Activated naive CD8-positive, alpha-beta T cell treated with anti-CD3 and anti-CD28 coated beads, Interleukin-2, amount 10 ng/mL, durations not matched to agents 7 days and 5 days (primary cell): ENCODE measurements at regions not wholly inside any gene's neighbourhood (a gene's known extent, or its start where the extent isn't known, plus 50 kb on each side); places are given as distances from the start of the nearest gene placed in this dataset.

ENCODE experiments used
- ATAC-seq: fragments of 150-1000 bp; cut with Tn5 transposase; one replicate; pipeline ENCODE4 v1.10.0; 2021; ENCODE audit warnings: low read depth, moderate library complexity
- POLR2A ChIA-PET: fragments of 350-600 bp; sonication (Branson Sonifier 250); formaldehyde crosslinking; loops from one replicate; lab custom pipeline; 2021; ENCODE audit warnings: antibody characterized with exemption; lab: Charles Lee
- DNase-seq: peaks from one replicate; pipeline ENCODE4 v3.0.0; 2021
- H3K27ac Mint-ChIP-seq: one replicate; pipeline ENCODE4 v1.8.0; 2022; ENCODE audit warnings: mild to moderate bottlenecking, mixed read lengths
- H3K27me3 Mint-ChIP-seq: one replicate; pipeline ENCODE4 v1.8.0; 2022; ENCODE audit warnings: mild to moderate bottlenecking, moderate library complexity, mixed read lengths
- H3K36me3 Mint-ChIP-seq: one replicate; pipeline ENCODE4 v1.8.0; 2021; ENCODE audit warnings: mild to moderate bottlenecking, mixed read lengths
- H3K4me1 Mint-ChIP-seq: one replicate; pipeline ENCODE4 v1.8.0; 2021; ENCODE audit warnings: mixed read lengths
- H3K4me3 Mint-ChIP-seq: one replicate; pipeline ENCODE4 v1.8.0; 2022; ENCODE audit warnings: mild to moderate bottlenecking, moderate library complexity, mixed read lengths
- H3K9me3 Mint-ChIP-seq: one replicate; pipeline ENCODE4 v1.8.0; 2021; ENCODE audit warnings: mixed read lengths

GRCh38 chr20:55514531-55514930 is 490.8 kb downstream of the CBLN4 start:
- Mint-ChIP-seq H3K27ac (no peak overlapping the region), H3K4me1 (no peaks in the 10 kb centered on the region), H3K9me3 (peaks cover 6% of the 10 kb centered on the region), H3K27me3 (no peaks in the 10 kb centered on the region), H3K36me3 (no peaks in the 10 kb centered on the region), H3K4me3 (no peak overlapping the region)
- POLR2A ChIA-PET = no interaction called here
- ATAC-seq = no peak
- DNase-seq = no peak

GRCh38 chr20:55513954-55514353 is 491.4 kb downstream of the CBLN4 start:
- ATAC-seq (no peak), DNase-seq (no peak)
- peaks cover 5% of the 10 kb centered on the region for H3K9me3 Mint-ChIP-seq
- POLR2A ChIA-PET = no interaction called here
- no peak overlapping the region for H3K27ac Mint-ChIP-seq
- no peaks in the 10 kb centered on the region for H3K27me3 Mint-ChIP-seq
- no peaks in the 10 kb centered on the region for H3K36me3 Mint-ChIP-seq
- no peaks in the 10 kb centered on the region for H3K4me1 Mint-ChIP-seq
- H3K4me3 Mint-ChIP-seq = no peak overlapping the region

GRCh38 chr20:55500130-55500529 is 505.2 kb downstream of the CBLN4 start:
- Mint-ChIP-seq H3K4me1 (no peaks in the 10 kb centered on the region), H3K36me3 (no peaks in the 10 kb centered on the region), H3K9me3 (peaks cover 4% of the 10 kb centered on the region), H3K27me3 (no peaks in the 10 kb centered on the region), H3K4me3 (no peak overlapping the region), H3K27ac (no peak overlapping the region)
- POLR2A ChIA-PET = no interaction called here
- DNase-seq = no peak
- no peak for ATAC-seq

- Mint-ChIP-seq H3K27me3 (no peaks in the 10 kb centered on the region), H3K9me3 (peaks cover 6% of the 10 kb centered on the region), H3K36me3 (no peaks in the 10 kb centered on the region), H3K4me3 (no peak overlapping the region), H3K27ac (no peak overlapping the region), H3K4me1 (no peaks in the 10 kb centered on the region)
- ATAC-seq (no peak), DNase-seq (no peak)
- POLR2A ChIA-PET = no interaction called here
These were observed 516.7 kb downstream of the CBLN4 start for GRCh38 chr20:55488593-55488992.

GRCh38 chr20:55478724-55479450 is 526.4 kb downstream of the CBLN4 start:
- Mint-ChIP-seq H3K27me3 (no peaks in the 10 kb centered on the region), H3K36me3 (no peaks in the 10 kb centered on the region), H3K4me3 (no peak overlapping the region), H3K4me1 (no peaks in the 10 kb centered on the region), H3K9me3 (no peaks in the 10 kb centered on the region), H3K27ac (no peak overlapping the region)
- POLR2A ChIA-PET = no interaction called here
- no peak for DNase-seq
- ATAC-seq = no peak

- no peaks in the 10 kb centered on the region for H3K27me3 Mint-ChIP-seq
- ATAC-seq (no peak), DNase-seq (no peak)
- H3K4me1 Mint-ChIP-seq = no peaks in the 10 kb centered on the region
- POLR2A ChIA-PET = no interaction called here
- H3K36me3 Mint-ChIP-seq = no peaks in the 10 kb centered on the region
- no peak overlapping the region for H3K27ac Mint-ChIP-seq
- H3K9me3 Mint-ChIP-seq = no peaks in the 10 kb centered on the region
- no peak overlapping the region for H3K4me3 Mint-ChIP-seq
These were observed 532.6 kb downstream of the CBLN4 start for GRCh38 chr20:55472704-55473103.

- Mint-ChIP-seq H3K9me3 (no peaks in the 10 kb centered on the region), H3K27ac (no peak overlapping the region), H3K36me3 (no peaks in the 10 kb centered on the region), H3K27me3 (no peaks in the 10 kb centered on the region), H3K4me3 (no peak overlapping the region), H3K4me1 (no peaks in the 10 kb centered on the region)
- POLR2A ChIA-PET = no interaction called here
- ATAC-seq = no peak
- no peak for DNase-seq
These were observed 534.0 kb downstream of the CBLN4 start for GRCh38 chr20:55471052-55472006.

- POLR2A ChIA-PET = no interaction called here
- Mint-ChIP-seq H3K4me3 (no peak overlapping the region), H3K27ac (no peak overlapping the region), H3K9me3 (peaks cover 2% of the 10 kb centered on the region), H3K4me1 (no peaks in the 10 kb centered on the region), H3K27me3 (no peaks in the 10 kb centered on the region), H3K36me3 (no peaks in the 10 kb centered on the region)
- ATAC-seq (no peak), DNase-seq (no peak)
These were observed 536.2 kb downstream of the CBLN4 start for GRCh38 chr20:55469074-55469473.

GRCh38 chr20:55461519-55461918 is 543.8 kb downstream of the CBLN4 start:
- ATAC-seq (no peak), DNase-seq (no peak)
- POLR2A ChIA-PET = no interaction called here
- H3K36me3 Mint-ChIP-seq = no peaks in the 10 kb centered on the region
- H3K4me3 Mint-ChIP-seq = no peak overlapping the region
- no peaks in the 10 kb centered on the region for H3K4me1 Mint-ChIP-seq
- no peak overlapping the region for H3K27ac Mint-ChIP-seq
- H3K27me3 Mint-ChIP-seq = no peaks in the 10 kb centered on the region
- H3K9me3 Mint-ChIP-seq = peaks cover 3% of the 10 kb centered on the region

- no peak overlapping the region for H3K27ac Mint-ChIP-seq
- no peak overlapping the region for H3K4me3 Mint-ChIP-seq
- H3K36me3 Mint-ChIP-seq = no peaks in the 10 kb centered on the region
- H3K9me3 Mint-ChIP-seq = no peaks in the 10 kb centered on the region
- ATAC-seq (no peak), DNase-seq (no peak)
- POLR2A ChIA-PET = no interaction called here
- no peaks in the 10 kb centered on the region for H3K4me1 Mint-ChIP-seq
- no peaks in the 10 kb centered on the region for H3K27me3 Mint-ChIP-seq
These were observed 548.9 kb downstream of the CBLN4 start for GRCh38 chr20:55456316-55456940.

- ATAC-seq (no peak), DNase-seq (no peak)
- H3K4me1 Mint-ChIP-seq = no peaks in the 10 kb centered on the region
- H3K4me3 Mint-ChIP-seq = no peak overlapping the region
- H3K36me3 Mint-ChIP-seq = no peaks in the 10 kb centered on the region
- no peaks in the 10 kb centered on the region for H3K9me3 Mint-ChIP-seq
- H3K27ac Mint-ChIP-seq = no peak overlapping the region
- no peaks in the 10 kb centered on the region for H3K27me3 Mint-ChIP-seq
- POLR2A ChIA-PET = no interaction called here
These were observed 556.2 kb downstream of the CBLN4 start for GRCh38 chr20:55449091-55449490.

- H3K36me3 Mint-ChIP-seq = no peaks in the 10 kb centered on the region
- DNase-seq (no peak), ATAC-seq (no peak)
- no peaks in the 10 kb centered on the region for H3K9me3 Mint-ChIP-seq
- POLR2A ChIA-PET = no interaction called here
- H3K27me3 Mint-ChIP-seq = no peaks in the 10 kb centered on the region
- H3K27ac Mint-ChIP-seq = no peak overlapping the region
- H3K4me3 Mint-ChIP-seq = no peak overlapping the region
- H3K4me1 Mint-ChIP-seq = no peaks in the 10 kb centered on the region
These were observed 559.0 kb downstream of the CBLN4 start for GRCh38 chr20:55446301-55446700.

- POLR2A ChIA-PET = no interaction called here
- H3K4me1 Mint-ChIP-seq = no peaks in the 10 kb centered on the region
- H3K27ac Mint-ChIP-seq = no peak overlapping the region
- H3K9me3 Mint-ChIP-seq = no peaks in the 10 kb centered on the region
- DNase-seq (no peak), ATAC-seq (no peak)
- no peak overlapping the region for H3K4me3 Mint-ChIP-seq
- H3K36me3 Mint-ChIP-seq = no peaks in the 10 kb centered on the region
- no peaks in the 10 kb centered on the region for H3K27me3 Mint-ChIP-seq
These were observed 566.2 kb downstream of the CBLN4 start for GRCh38 chr20:55439070-55439469.
